ENCODE measurements at regions not wholly inside any gene's neighbourhood (a gene's known extent, or its start where the extent isn't known, plus 50 kb on each side); places are given as distances from the start of the nearest gene placed in this dataset.

- TF ChIP-seq CREB1 (IDR thresholded peaks at IDR 0.05; ENCODE audit: low read depth) (no peak), RAD21 (IDR thresholded peaks at IDR 0.05; ENCODE audit: low read depth) (no peak), NFIC (IDR thresholded peaks at IDR 0.05) (no peak)
- TF ChIP-seq, protein P1, sequence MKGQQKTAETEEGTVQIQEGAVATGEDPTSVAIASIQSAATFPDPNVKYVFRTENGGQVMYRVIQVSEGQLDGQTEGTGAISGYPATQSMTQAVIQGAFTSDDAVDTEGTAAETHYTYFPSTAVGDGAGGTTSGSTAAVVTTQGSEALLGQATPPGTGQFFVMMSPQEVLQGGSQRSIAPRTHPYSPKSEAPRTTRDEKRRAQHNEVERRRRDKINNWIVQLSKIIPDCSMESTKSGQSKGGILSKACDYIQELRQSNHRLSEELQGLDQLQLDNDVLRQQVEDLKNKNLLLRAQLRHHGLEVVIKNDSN (IDR thresholded peaks at IDR 0.05) = no peak
Observed at GRCh38 chr6:104527311-104527710, 332.4 kb downstream of the HACE1 start.

Data from Ishikawa (cell line).